Cerebellar cortex (tissue), 1 donor: ENCODE measurements at regions not wholly inside any gene's neighbourhood (a gene's known extent, or its start where the extent isn't known, plus 50 kb on each side); places are given as distances from the start of the nearest gene placed in this dataset.

Experiments
- DNase-seq: peaks from one replicate; pipeline ENCODE4 v3.0.0-alpha.2; 2015; ENCODE audit warnings: low spot score

DNA sequence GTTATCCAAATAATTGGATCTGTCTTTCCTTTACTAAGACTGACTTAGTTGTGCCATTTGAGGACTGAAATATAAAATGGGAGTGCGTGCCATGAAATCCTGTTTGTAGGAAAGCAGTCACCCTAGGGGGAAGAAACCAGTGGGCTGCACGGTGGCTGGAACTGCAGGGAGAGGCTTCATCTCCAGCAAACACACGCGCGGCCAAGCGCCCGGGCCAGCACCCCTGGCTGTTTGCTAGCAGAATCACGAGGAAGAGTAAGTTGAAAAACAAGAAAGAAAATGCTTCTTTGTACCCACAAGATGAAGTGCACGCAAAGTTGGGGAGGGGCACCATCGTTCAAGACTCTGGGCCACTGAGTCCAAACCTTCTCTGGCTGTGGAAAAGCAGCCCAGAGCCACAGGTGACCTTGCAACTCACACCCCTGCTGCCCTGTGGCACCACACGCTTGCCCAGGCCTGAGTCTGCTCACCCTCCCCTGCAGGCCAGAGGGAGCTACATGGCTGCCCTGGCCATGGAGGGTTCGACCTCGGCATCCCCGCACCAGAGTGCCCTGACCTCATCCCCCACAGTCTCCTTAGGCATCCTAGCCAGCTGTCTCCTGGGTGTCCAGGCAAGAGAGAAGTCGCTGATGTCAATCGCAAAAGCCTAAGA is 55.2 kb downstream of the IRX2 start:
- no peak for DNase-seq

DNA sequence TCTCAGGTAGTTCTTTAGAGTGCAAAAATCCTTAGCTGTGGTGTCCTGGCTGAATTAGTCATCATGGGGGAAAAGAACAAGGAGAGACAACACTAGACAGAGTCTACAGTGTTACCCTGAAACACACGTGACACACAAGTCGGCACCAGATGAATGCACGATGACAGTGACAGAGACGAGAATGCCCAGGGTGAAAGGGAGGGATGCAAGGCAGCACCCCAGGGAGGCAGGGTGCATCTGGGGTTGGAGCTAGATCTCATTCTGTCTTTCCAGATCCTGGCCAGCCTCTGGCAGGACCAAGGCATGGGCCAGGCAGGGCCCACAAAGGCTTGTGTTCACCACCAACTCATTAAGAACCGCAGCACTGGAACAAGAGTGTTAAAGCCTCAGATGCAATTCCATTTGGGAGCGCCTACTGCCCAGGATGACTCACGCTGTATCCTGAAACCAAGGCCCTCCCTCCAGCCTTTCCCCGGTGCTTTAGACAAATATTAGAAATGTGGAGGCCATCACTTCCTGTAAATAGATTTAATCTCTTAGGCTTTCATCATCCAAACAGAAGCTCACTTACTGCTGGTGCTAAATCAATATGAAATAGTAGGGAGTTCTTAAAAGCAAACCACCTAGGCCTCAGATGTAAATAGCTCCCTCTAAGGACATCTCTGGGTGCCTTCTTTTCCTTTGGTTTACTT is 56.1 kb downstream of the IRX2 start:
- no peak for DNase-seq

DNA sequence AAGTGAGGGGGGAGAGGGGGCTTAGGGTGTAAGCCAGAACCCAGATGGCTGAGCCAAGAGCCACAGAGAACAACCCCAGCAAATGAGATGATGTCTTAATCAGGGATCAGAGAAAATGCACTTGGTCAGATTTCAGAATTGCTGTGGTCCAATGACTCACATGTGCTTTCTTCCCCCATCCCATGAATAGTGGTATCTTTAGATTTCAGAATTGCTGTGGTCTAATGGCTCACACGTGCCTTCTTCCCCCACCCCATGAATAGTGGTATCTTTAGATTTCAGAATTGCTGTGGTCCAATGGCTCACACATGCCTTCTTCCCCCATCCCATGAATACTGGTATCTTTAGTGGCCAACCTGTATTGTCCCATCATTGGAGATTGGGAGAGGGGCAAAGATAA is 59.9 kb downstream of the IRX2 start:
- DNase-seq, result no peak

DNA sequence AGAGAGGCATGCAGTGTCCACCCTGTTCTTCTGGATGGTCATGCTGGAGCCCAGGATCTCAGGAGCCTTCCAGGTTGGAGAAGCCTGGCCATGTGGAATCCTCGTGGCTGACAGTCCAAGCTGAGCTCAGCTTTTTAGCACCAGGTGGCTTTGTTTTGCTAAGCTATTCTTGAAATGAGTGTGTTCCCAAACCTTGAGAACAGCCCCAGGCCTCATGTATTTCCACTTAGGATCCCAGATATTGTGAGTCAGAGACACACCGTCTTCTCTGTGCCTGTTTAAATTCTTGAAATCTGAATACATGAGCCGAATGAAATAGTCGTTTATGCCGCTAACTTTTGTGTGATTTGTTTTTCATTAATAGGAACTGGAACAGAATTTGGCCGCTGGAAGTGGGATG is 61.2 kb downstream of the IRX2 start:
- no peak for DNase-seq

DNA sequence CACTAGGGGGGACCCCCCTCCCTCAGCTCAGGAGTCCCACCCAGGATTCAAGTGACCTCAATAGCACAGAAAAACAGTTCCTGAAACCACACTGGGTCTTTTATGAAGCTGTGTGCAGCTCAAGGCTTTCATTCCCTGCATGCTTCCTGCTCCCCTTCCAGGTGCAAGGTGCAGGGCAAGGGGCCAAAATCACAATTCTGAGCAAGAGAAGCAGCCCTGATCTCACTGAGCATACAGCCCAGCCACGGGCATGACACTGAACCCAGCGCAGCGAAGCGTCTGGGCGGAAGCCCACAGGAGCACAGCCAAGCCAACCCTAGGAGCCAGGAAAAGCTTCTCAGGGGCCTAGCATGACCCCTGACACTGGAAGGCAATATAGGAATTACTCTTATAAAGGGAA is 62.9 kb downstream of the IRX2 start:
- no peak for DNase-seq

DNA sequence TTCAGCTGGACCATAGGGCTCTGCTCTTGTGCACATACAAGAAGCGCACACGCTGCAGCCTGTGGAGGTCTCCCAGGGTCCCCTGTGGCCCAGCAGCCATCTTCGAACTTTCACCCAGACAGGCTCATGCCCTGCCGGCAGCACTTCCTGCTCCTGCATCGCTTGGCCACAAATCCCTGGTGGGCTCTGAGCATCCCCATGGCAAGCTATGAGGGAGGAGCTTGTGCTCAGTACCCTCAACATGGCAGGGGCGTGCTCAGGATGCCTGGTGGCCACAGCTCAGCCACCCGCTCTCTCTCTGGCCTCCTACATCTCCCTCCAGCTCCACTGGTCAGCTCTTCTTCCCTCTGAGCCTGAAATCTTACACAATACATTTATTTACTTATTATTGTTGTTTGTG is 63.7 kb downstream of the IRX2 start:
- no peak for DNase-seq

DNA sequence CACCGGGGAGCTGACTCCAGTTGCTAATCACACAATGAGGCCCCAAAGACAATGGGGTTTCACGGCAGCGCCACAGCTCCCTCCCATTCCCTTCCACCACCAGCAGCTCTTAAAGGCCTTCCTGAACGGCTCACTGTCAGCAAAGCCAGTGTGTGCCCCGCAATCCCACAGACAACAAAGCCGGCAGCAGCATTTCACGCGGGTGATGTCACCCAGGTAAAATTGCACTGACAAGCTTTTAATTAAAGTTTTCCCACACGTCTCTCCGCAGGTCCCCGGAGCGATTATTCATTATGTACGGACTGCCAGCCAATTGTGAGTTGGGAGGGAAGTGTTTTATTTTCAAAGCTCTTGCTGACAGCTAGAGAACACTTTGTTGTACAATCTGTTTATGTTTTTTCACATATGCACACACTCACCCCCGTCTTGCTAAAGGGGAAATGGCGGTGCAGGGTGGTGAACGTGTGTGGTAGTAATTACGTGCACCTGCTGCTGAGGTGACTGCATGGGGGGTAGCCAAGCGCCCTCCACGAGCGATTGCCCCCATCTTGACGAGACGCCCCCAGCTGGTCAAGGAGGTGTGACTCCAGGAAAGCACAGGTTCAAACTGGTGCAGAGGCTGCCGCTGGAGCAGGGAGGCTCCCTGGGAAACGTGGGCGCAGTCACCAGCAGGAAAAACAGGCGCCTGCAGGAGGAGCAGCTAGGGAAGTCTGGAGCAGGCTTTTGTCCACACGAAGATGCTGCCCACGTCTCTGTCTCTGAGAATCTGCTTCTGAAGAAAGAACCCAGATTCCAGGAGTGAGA is 65.0 kb downstream of the IRX2 start:
- no peak for DNase-seq

DNA sequence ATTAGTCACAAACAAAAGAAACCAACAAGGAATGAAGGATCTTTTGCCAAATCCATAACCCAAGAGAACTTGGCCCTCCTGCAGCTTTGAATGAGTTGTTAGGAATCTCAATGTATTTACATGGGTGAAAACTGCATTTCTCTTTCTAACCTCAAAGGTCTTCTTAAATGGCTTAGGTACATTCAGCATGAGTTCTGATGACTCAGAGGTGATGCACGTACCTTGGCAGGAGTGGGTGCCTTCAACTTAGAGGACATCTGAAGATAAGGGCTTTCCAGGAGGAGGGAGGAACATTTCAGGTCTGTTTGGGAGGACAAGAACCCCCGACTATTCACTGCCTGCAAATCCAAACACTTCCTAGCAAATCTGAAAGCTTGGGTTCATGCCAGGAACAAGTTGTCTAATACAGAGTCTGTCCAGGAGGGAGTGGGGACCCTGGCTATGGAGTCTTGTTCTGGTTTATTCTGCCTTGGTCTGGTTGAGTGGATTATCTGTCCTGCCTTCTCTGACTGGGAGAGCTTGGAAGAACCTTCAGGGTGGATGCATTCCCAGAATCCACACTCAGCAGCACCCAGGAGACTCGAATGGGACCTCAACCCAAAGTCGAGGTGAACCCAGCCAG is 65.7 kb downstream of the IRX2 start:
- DNase-seq, result no peak

DNA sequence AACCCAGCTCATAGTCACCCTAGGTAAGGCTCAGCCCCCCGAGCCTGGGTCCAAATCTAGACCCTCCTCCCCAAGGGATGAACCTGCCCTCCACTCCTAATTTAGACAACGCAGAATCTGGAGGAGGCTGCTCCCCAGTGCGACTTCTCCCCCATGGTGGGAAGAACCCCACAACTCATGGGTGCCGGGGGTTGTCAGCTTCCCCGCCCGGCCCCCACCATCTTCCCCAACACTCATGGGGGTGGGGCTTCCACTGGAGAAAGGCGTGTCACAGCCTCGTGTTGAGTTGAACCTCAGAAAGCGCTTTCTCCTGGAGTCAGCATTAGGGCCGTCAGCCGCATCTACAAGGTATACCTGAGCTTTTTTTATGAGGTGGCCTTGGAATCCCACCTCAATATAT is 66.9 kb downstream of the IRX2 start:
- no peak for DNase-seq

DNA sequence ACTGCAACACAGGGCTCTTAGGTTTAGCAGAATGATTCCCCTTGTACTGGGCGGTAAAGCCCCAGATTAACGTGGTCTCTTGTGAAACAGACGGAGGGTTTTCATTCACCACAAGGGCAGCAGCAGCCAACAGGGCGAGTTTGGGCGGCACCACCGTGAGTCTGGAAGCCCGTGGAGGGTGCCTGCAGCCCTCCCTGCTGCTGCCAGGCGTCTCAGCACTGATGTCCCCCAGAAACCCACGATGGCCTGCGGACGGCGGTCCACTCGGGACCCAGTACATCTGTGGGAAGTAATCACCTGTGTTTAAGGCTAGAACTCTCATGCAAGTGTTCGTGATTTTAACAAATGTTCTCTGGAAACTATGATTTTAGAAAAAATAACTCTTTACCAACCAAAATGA is 67.8 kb downstream of the IRX2 start:
- no peak for DNase-seq

DNA sequence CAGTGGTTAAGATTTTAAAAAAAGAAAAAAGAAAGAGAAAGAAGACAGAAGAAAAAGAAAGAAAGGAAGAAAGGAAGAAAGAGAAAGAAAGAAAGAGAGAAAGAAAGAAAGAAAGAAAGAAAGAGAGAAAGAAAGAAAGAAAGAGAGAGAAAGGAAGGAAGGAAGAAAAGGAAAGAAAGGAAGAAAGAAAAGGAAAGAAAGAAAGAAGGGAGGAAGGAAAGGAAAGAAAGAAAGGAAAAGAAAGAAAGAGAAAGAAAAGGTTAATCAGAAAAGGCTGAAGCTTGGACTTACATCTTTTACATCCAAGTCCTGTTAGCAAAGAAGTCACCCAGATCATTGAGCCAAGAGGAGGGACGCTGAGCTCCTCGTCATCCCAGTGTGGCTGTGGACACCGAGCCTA is 70.0 kb downstream of the IRX2 start:
- no peak for DNase-seq

DNA sequence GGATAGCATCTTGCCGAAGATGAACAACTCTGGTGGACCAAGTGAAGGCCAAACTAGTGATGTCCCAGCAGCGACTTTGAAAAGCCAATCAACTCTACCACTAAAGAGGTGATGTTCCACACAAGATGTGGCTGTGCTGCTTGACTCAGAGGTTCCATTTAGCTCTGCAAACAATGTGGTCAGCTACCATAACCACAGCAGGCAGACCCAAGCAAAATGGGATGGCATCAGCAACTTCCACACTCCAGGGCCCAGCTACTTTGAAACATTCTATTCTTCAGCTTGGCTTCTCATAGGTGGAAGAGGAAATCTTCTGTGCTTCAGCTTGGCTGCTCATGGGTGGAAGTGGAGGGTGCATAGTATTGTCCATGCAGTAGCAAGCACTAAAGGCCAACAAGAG is 70.5 kb downstream of the IRX2 start:
- DNase-seq, result no peak

DNA sequence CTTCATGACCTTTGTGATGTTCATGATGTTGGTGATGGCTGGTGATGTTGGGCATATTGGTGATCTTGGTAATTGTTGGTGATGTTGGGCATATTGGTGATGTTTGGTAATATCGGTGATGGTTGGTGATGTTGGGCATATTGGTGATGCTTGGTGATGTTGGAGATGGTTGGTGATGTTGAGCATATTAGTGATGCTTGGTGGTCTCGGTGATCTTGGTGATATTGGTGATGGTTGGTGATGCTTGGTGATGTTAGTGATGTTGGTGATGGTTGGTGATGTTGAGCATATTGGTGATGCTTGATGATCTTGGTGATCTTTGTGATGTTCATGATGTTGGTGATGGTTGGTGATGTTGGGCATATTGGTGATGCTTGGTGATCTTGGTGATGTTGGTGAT is 73.8 kb downstream of the IRX2 start:
- DNase-seq, result no peak

DNA sequence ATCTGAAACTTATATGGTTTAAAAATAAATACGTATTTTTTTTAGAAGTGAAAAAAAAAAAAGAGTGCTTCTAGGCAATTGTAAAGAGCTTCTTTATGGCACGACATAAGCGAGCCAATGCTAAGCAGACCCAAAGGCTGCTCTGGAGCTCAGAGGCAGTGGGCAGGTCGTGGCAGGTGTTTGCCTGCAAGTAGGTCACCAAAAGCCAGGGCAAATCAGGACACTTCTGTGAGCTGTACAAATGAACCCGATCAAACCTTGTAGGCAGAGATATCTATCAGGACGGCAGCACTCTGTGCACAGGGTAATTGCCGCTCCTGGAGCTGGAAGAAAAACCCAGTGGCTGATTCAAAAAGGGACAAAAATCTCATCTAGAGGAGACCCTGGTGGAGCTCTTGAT is 75.9 kb downstream of the IRX2 start:
- DNase-seq, result peak; percentile 8

DNA sequence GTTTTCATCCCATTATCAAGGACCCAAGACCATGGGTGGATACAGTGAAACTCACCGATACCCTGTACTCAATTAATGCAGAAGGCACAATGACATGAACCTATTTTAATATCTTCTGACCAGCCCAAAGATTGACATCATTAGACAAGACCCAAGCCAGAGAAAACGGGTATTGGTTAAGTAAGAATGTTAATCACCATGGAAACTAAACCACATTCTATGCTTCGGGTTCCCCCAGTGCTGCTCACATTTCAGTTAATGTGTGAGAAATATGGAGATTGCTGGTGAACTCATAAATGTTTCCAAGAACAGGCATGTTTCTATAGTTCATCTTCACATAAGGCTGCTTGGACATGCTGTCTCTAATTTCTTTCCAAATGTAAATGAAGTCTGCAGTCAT is 77.0 kb downstream of the IRX2 start:
- no peak for DNase-seq

DNA sequence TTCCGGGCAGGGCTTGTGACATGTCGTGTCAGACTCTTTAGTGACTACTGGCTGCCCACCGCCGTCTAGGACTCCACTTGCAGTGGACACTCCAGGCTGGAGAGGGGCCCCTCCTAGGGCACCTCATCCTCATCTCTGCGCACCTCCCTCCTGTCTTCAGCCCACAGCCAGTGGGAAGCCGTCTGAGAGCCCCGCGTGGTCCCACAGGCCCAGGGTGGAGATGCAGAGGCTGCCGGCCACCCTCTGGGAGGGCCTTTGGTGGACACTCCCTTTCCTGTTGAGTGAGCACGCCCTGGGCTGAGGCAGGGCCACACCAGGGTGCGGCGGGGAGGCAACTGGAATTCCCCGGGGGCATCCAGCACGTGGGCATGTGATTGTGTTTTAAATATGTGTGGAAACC is 80.5 kb downstream of the IRX2 start:
- DNase-seq, result no peak

DNA sequence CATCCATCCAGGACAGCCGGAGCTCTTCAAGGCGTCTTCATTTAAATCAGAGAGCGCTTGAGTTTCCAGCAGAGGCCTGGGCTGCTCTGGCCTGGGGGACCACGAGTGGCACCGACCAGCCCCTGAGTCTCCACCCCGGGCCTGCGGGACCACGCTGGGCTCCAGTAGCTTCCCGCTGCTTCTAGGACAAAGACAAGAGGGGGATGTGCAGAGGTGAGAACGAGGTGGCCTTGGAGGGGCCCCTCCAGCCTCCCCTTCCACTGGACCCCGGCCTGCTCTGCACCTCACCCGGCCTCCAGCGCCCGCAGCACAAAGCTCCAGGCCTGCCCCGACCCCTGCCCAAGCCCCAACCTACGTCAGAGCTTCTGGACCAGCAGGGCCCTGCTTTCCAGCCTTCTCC is 81.6 kb downstream of the IRX2 start:
- DNase-seq, result no peak

DNA sequence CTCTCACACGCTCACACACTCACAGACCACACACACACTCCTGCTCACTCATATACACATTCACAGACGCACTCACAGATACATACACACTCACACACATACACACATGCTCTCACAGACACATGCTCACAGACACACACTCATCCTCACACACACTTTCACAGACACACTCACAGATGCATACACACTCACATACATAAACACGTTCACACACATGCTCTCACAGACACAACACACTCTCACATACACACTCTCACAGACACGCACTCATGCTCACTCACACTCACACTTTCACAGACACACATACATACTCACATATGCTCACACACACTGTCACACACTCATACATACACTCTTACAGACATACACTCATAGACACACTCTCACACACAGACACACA is 82.2 kb downstream of the IRX2 start:
- no peak for DNase-seq

DNA sequence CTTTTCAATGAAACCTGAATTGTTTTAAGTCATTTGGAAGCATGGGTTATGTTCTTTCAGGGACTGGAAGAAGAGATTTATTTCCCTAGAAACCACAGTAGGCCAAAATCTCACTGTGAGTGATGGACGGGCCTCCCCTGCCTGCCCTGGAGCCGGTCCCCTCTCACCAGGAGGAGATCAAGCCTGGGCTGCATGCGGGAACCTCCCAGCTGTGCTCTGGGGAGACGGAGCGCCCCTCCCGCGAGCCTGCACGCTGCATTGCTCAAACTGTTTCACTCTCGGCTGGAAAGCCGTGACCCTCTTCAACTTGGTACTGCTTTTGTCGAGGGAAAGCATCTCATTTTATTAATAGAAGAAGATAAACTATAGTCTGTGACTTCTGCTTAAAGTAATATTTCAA is 85.4 kb downstream of the IRX2 start:
- DNase-seq, result no peak

DNA sequence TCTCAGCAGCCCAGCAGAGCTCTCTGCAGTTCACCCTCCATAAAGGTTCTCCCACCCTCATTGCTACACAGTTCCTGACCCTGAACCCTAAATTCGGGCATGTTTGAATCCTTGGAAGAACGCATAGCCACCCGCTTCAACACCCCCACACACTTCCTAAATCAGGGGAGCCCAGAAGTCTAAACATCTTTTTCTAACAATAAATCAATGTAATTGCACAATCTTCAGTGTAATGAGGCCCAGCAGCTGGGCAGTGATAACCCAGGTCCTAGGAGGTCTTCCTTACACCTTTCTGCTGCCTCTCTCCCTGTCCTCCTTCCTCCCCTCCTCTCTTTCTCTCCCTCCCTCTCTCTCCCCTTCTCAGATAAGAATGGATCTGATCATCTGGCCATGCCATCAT is 88.0 kb downstream of the IRX2 start:
- no peak for DNase-seq

DNA sequence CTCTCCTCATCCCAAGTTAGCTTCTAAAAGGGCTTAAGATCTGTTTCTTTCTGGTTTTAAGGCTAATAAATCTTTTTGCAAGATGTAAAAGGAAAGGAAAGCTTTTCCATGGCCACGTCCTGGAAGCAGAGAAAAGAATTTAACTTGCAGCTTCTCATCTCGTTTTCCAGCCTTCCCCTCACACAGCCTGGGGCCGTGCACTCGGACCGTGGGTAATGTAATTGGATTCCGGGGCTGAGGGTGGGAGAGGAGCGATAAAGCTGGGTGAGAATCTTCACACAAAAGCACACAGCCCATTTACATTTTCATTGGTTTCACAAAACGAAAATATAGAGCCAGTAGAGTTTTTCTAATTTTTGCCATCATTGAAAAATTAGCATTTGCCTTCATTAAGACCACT is 91.2 kb downstream of the IRX2 start:
- DNase-seq, result no peak

DNA sequence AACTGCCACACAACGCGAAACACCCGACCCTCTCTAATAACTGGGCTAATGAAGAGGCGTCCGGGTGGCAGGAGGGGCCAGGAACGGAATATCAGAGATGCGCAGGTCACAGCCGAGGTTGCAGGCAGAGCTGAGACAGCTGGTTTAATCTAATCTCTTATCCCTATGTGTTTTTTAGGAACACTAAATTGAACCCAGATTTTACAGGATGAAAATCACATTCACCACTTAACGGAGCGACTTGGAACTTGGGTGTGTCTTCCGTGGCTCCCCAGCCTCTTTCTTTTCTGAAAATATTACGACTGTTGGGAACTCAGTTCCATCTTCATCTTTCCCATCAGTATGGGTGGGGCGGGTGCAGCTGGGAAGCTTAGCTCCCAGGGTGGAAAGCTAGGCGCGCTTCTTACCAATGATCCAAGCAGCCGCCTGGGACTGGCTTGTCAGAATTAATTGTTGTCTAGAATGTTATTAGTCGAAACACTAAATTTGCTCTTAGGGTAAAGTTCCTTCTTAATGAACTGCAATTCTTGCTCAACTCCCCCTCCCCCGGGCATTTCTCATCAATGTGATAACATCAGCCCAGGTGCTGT is 92.5 kb downstream of the IRX2 start:
- no peak for DNase-seq

DNA sequence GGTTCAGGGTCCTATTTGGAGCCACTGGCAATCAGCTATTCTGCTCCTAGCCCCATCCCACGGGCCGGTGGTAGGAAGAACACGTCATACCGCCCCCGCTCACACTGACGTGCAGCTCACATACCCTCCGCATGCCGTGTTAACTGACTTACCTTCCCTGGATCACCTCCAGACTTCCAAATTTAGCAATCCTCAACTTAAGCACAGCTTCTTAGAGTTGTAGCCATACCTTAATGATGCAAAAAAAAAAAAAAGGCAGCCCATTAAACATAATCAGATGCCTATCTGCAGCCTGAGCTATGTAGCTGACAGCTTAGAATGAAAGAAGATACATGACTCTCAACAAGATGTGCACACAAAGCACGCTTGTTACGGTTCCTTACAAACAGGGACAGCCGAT is 93.0 kb downstream of the IRX2 start:
- DNase-seq, result no peak
